HG02885 (cell line): ENCODE measurements at regions not wholly inside any gene's neighbourhood (a gene's known extent, or its start where the extent isn't known, plus 50 kb on each side); places are given as distances from the start of the nearest gene placed in this dataset.

Source experiments
- ATAC-seq: cut with Tn5 transposase; IDR thresholded peaks from one replicate; pipeline ENCODE4 v1.9.1; 2021; ENCODE audit warnings: mild to moderate bottlenecking; ENCODE audit not compliant: unreplicated experiment, poor library complexity

DNA sequence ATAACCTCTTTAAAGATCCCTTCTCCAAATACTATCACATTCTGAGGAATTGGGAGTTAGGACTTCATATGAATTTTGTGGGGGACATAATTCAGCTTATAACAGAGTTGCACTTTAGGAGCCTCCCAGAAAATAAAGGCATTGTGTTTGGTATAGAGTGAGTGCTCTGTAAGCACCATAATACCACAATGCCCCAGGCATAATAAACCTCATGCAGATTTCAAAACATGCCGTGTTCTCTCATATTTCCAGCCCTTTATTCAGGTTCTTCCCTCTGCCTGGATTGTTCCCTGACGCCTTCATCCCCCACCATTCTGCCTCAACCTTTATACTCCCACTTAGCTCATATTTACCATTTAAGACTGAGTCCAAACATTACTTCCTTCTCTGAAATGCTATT is 398.8 kb upstream of the FAT3 start:
- no peak for ATAC-seq

GRCh38 chr11:91823252-91823830 is 401.3 kb upstream of the FAT3 start:
- no peak for ATAC-seq

DNA sequence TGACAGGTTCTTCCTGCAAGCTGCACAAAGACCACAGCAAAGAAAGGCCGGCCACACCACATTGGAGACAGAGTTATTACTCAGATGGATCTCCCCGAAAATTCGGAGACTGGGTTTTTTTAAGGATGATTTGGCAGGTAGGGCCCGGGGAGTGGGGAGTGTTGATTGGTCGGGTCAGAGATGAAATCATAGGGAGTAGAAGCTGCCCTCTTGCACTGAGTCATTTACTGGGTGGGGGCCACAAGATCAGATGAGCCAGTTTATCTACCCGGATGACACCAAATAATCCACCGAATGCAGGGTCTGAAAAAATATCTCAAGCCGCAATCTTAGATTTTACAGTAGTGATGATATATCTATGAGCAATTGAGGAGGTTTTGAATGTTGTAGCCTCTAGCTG is 401.8 kb upstream of the FAT3 start:
- ATAC-seq, result no peak

DNA sequence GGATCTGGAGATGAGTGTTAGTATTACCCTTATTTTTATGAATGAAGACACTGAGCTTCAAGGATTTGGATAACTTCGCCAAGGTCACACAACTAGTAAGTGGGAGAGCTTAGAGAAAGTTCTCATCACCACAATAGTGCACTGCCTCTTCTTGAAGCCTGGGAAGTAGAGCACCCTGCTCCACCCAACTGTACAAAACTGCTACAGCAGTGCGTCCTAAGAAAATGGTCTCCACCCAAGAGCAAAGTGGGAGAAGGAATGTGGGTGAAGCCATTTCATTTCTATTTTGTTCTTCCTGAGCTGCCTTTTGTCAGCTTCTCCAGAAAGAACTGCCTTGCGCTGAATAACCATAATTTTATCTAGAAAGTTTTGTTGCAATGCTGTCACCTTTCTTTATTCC is 403.9 kb upstream of the FAT3 start:
- no peak for ATAC-seq

DNA sequence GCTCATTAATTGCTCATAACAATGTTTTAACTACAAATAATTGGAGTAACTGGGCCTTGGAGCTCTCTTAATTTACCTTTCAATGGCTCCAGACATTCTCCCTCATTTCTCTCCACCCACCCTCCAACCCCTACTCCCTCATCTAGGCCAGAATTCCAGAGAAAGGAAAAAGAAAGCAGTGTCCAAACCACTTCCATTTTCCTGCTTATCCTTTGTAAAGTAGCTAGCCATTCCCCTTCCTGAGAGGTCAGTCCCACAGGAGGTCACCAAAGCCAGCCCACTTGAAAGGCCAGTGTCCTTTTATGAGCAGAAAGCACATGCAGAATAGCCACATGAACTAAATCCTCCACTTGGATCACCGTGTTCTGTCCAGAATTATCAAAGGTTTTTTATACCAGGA is 404.8 kb upstream of the FAT3 start:
- ATAC-seq, result no peak

DNA sequence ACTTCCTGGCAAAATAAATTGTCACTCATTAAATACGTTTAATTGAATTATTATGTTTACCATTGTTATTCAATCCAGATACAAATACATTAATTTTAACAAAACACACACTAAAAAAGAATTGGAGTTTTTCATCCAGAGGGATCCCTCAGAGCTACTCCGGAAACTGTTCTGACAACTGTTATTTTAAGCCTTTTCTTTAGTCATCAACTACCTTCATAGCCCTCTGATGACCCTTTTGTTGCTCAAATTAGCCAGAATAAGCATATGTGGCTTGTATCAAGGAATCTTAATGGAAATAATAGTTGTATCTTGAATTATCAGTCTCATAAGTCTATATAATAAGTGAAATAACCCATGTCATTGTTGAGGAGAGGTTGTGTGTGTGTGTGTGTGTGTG is 405.4 kb upstream of the FAT3 start:
- no peak for ATAC-seq

DNA sequence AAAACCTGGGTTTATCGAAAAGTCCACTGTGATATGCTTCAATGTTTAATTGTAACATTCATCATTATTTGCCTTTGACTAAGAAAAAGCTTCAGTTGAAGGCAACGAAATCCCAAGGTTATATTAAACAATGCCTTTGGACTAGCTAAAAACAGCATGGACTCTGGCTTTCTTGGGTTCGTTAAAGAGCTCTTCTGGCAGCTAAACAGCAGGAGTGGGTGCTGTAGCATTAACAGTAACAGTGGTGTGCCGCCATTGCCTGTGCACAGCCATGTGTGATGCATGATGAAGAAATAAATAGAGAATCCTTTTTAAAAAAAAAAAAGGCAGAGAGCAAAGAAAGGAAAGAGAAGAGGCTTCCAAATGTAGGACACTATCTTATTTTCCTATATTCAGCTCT is 406.6 kb upstream of the FAT3 start:
- ATAC-seq, result no peak

GRCh38 chr11:91813263-91813662 is 411.4 kb upstream of the FAT3 start:
- ATAC-seq, result no peak

GRCh38 chr11:91810871-91811270 is 413.7 kb upstream of the FAT3 start:
- ATAC-seq, result no peak

DNA sequence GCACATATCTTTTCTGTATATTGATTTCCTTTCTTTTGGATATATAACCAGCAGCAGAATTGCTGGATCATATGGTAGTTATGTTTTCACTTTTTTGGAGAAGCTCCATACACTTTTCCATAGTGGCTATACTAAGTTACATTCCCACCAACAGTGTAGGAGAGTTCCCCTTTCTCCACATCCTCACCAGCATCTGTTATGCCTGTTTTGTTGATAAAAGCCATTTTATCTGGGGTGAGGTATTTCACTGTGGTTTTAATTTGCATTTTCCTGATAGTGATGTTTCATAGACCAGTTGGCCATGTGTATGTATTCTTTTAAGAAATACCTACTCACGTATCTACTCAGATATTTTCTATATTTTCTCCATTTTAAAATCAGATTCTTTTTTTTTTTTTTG is 419.3 kb upstream of the FAT3 start:
- no peak for ATAC-seq

DNA sequence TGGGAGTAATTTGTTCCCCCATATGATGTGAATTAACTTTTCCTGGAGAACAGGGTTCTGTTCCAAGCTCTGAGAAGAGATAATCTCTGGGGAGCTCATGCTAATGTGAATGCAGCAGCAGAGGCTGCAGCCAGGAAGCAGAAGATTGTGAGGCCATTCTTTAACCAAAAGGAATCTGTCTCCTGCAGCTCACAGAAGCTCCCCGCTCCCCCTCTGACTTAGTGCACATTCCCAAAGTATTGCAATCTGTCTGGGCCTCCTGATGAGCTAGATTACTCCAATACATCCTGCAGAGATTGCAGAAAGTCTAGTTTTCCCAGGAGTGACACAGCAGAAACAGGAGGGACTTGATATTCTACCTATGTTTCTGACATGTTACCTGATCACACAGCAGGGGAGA is 420.6 kb upstream of the FAT3 start:
- no peak for ATAC-seq

DNA sequence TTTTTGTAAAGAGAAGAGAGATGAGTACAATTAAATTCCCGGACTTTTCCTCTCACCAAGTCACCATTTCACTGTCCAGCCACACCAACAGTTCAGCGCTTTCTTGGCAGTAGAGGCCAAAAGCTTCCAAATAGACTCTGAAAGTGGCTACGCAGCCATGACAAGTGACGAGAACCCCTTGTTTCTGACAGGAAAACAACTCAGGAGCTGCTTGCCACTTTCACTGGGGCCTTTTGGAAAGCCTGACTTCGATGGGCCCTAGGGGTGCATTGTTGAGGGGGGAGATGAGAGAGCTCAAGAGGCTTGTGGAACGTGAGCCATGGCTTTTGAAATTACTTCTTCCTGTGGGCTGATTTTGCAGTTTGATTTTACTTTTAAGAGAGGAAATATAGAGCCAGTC is 422.1 kb upstream of the FAT3 start:
- ATAC-seq, result no peak

DNA sequence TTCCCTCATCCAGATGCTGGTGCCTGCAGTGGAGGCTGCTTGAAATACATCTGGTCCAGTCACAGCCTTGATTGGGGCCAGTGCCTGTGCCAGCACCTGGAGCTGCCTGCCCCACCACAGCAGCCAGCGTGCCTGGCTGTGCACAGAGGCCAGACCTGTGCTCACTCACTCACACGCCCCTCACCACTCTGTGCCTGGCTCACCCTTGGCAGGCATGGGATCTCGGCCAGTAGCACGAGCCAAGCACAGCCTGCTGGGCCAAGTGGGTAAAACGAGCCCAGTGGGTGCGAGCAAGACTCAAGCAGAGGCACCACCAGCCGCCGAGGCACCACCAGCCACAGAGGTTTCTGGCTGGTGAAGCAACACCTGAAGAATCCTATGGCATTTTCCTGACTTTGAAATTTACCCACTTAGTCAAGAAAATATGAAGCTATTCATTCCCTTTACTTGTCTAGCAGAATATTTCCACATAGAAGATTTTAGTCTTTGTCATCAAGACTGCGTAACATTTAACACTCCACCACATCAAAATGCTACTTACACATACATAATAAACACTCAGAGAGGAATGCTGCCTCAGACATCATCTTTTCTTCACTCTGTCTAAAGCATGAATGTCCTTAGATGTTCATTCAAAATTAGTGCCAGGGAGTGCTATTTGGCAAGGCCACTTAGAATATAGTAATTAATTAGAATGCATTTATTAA is 424.3 kb upstream of the FAT3 start:
- no peak for ATAC-seq

GRCh38 chr11:91798240-91798639 is 426.4 kb upstream of the FAT3 start:
- ATAC-seq, result no peak

GRCh38 chr11:91796999-91797398 is 427.6 kb upstream of the FAT3 start:
- no peak for ATAC-seq

- no peak for ATAC-seq
These were observed 429.3 kb upstream of the FAT3 start for GRCh38 chr11:91795139-91795887.

- ATAC-seq, result no peak
These were observed 430.5 kb upstream of the FAT3 start for GRCh38 chr11:91794146-91794545.

DNA sequence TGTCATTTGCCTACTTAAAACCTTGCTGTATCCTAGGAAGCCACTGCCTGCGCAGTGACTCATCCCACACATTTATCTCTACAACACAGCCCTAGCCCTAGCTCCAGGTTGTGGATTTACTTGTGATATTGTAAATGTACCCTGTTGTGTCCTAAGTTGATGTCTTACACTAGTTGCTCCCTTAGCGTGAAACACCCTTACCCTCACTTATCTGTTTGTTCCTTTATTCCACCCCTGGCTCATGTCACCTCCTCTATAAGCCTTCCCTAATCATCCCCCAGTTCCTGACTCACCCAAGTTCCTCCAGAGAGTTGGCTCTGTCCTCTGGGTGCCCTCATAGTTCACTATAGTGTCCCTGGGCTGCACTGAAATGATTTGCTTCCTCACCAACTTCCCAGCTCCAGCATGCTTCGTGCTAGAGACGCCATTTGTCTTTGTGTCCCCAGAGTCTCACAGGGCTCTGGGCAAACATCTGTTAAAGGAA is 431.8 kb upstream of the FAT3 start:
- no peak for ATAC-seq

DNA sequence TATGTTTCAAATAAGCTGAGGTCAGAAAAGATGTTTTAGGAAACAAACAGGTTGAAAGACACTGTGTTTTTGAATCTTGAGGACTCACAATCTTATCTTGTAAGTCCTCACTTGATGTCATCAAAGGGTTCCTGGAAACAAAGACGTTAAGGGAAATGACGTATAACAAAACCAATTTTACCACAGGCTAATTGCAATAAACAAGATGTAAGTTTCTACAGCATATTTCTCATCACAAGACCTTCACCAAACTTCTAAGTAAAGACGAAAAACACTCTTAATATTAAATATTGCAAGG is 433.5 kb upstream of the FAT3 start:
- no peak for ATAC-seq

DNA sequence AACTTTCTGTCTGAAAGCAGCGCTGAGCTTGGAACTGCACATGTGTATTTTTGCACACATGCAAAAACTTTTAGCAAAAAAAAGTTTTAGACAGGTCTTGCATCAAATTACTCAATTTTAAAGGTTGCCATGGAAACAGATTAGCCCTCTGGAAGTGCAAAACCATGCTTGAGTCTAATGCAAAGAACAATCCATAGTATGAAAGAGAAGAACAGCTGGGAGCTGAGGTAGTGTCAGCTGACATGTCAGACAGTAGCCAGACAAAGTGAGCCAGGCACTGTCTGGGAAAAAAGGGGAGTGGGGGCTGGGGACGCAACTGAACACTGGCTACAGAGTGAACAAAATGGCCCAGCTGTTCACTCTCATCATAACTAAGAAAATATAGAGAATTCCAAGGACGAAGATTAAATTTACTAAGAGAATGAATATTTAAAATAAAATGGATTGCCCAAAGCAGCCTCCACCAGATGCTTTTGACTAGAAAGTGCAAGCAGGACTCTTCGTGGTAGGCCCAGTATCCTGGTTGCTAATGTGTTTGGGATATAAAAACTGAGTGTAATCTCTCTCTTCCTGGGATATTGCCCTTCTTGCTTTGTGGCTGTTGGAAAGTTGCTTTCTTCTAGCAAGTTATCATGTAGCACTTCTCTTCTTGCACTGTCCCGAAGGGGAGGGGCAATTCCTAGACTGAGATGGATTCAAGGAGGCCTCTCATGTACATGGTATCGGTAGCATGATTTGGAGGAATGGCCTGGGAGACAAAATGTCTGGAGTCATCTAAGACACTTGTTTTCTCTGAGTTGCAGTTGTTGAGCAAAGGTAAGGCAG is 434.1 kb upstream of the FAT3 start:
- ATAC-seq, result no peak

GRCh38 chr11:91788764-91789163 is 435.9 kb upstream of the FAT3 start:
- no peak for ATAC-seq
